WTC11 (cell line): ENCODE measurements at regions not wholly inside any gene's neighbourhood (a gene's known extent, or its start where the extent isn't known, plus 50 kb on each side); places are given as distances from the start of the nearest gene placed in this dataset.

Experiments used
- ATAC-seq: fragments of 200-7000 bp; cut with Tn5 transposase; 2 replicates; pipeline ENCODE4 v1.10.0; 2021; ENCODE audit warnings: mild to moderate bottlenecking, moderate library complexity
- CTCF ChIA-PET: fragments of 300-600 bp; sonication (Branson Sonifier 250); formaldehyde crosslinking; loops from one replicate; lab custom pipeline; 2021; ENCODE audit warnings: antibody characterized with exemption; lab: Charles Lee
- POLR2A ChIA-PET: fragments of 350-600 bp; sonication (Branson Sonifier 250); formaldehyde crosslinking; loops from one replicate; lab custom pipeline; 2021; ENCODE audit warnings: antibody characterized with exemption; lab: Charles Lee
- DNase-seq: peaks from one replicate; pipeline ENCODE4 v3.0.0; 2021; ENCODE audit warnings: low spot score
- H3K27ac Mint-ChIP-seq: 2 replicates; pipeline ENCODE4 v1.8.0; 2021; ENCODE audit warnings: mixed read lengths
- H3K27me3 Mint-ChIP-seq: 2 replicates; pipeline ENCODE4 v1.8.0; 2021; ENCODE audit warnings: low read depth, mild to moderate bottlenecking, moderate library complexity, mixed read lengths
- H3K36me3 Mint-ChIP-seq: 2 replicates; pipeline ENCODE4 v1.8.0; 2021; ENCODE audit warnings: mixed read lengths
- H3K4me1 Mint-ChIP-seq: 2 replicates; pipeline ENCODE4 v1.8.0; 2022; ENCODE audit warnings: mixed read lengths
- H3K4me3 Mint-ChIP-seq: 2 replicates; pipeline ENCODE4 v1.8.0; 2021; ENCODE audit warnings: mild to moderate bottlenecking, moderate library complexity, mixed read lengths
- H3K9me3 Mint-ChIP-seq: 2 replicates; pipeline ENCODE4 v1.8.0; 2021; ENCODE audit warnings: mixed read lengths
- ARID4B ChIP-seq: sonication (generic); formaldehyde crosslinking; IDR thresholded peaks from 2 replicates; pipeline ENCODE4 v1.8.0; 2023; ENCODE audit warnings: missing genetic modification reagents, mild to moderate bottlenecking, borderline replicate concordance
- ATF3 ChIP-seq: sonication (generic); formaldehyde crosslinking; conservative IDR thresholded peaks from 2 replicates; pipeline ENCODE4 v1.8.1; 2022; ENCODE audit warnings: mild to moderate bottlenecking, missing genetic modification reagents
- ATF6 ChIP-seq: sonication (generic); formaldehyde crosslinking; IDR thresholded peaks from 2 replicates; pipeline ENCODE4 v1.8.1; 2023; ENCODE audit warnings: mild to moderate bottlenecking, missing genetic modification reagents
- CDX4 ChIP-seq: fragments of 250-450 bp; sonication (Bioruptor Pico); IDR thresholded peaks from 2 replicates; pipeline ENCODE4 v1.9.0; 2021; ENCODE audit warnings: moderate library complexity, mild to moderate bottlenecking, inconsistent platforms, borderline replicate concordance
- E2F5 ChIP-seq: sonication (generic); formaldehyde crosslinking; IDR thresholded peaks from 2 replicates; pipeline ENCODE4 v1.8.1; 2022; ENCODE audit warnings: mild to moderate bottlenecking, moderate library complexity, missing genetic modification reagents
- EMX1 ChIP-seq: fragments of 250-450 bp; sonication (Bioruptor Pico); IDR thresholded peaks from 2 replicates; pipeline ENCODE4 v1.8.0; 2021; ENCODE audit warnings: mild to moderate bottlenecking
- FOXP1 ChIP-seq: sonication (generic); formaldehyde crosslinking; IDR thresholded peaks from 2 replicates; pipeline ENCODE4 v1.8.0; 2022; ENCODE audit warnings: missing genetic modification reagents, mild to moderate bottlenecking, moderate library complexity, borderline replicate concordance
- GTF2I ChIP-seq: fragments of 250-450 bp; sonication (Bioruptor Pico); conservative IDR thresholded peaks from 2 replicates; pipeline ENCODE4 v1.4.0; 2021; ENCODE audit warnings: mild to moderate bottlenecking
- HMGXB4 ChIP-seq: sonication (generic); formaldehyde crosslinking; IDR thresholded peaks from 2 replicates; pipeline ENCODE4 v1.8.1; 2023; ENCODE audit warnings: mild to moderate bottlenecking, moderate library complexity, missing genetic modification reagents
- KAT7 ChIP-seq: sonication (generic); formaldehyde crosslinking; IDR thresholded peaks from 2 replicates; pipeline ENCODE4 v1.8.1; 2023; ENCODE audit warnings: missing genetic modification reagents, mild to moderate bottlenecking, borderline replicate concordance
- NR1H2 ChIP-seq: sonication (generic); formaldehyde crosslinking; IDR thresholded peaks from 2 replicates; pipeline ENCODE4 v1.9.0; 2021; ENCODE audit warnings: mild to moderate bottlenecking, moderate library complexity, missing genetic modification reagents
- OVOL2 ChIP-seq: fragments of 250-450 bp; sonication (Bioruptor Pico); IDR thresholded peaks from 2 replicates; pipeline ENCODE4 v1.9.0; 2021; ENCODE audit warnings: mild to moderate bottlenecking, borderline replicate concordance
- ZNF396 ChIP-seq: fragments of 250-450 bp; sonication (Bioruptor Pico); IDR thresholded peaks from 2 replicates; pipeline ENCODE4 v1.8.0; 2021; ENCODE audit warnings: mild to moderate bottlenecking, moderate library complexity, borderline replicate concordance
- ZNF423 ChIP-seq: fragments of 250-450 bp; sonication (Bioruptor Pico); IDR thresholded peaks from 2 replicates; pipeline ENCODE4 v2.1.2; 2022; ENCODE audit warnings: mild to moderate bottlenecking, moderate library complexity
- ZSCAN18 ChIP-seq: fragments of 250-450 bp; sonication (Bioruptor Pico); IDR thresholded peaks from 2 replicates; pipeline ENCODE4 v2.1.2; 2022; ENCODE audit warnings: mild to moderate bottlenecking, moderate library complexity

GRCh38 chr1:45260244-45260643, 53.8 kb upstream of the ZSWIM5 start:
- Mint-ChIP-seq H3K4me3 (no peak overlapping the region), H3K36me3 (peaks cover 41% of the 10 kb centered on the region), H3K27me3 (peaks cover 16% of the 10 kb centered on the region), H3K9me3 (peaks cover 59% of the 10 kb centered on the region), H3K4me1 (no peaks in the 10 kb centered on the region), H3K27ac (no peak overlapping the region)
- ATAC-seq (no peak), DNase-seq (no peak)
- TF ChIP-seq ZNF423 (CRISPR knock-in tag) = no peak
- no peak for TF ChIP-seq GTF2I (CRISPR knock-in tag)
- no peak for TF ChIP-seq ARID4B (CRISPR knock-in tag)
- TF ChIP-seq ATF3 = no peak
- no peak for TF ChIP-seq ZSCAN18 (CRISPR knock-in tag)
- TF ChIP-seq FOXP1 (CRISPR knock-in tag) = no peak
- TF ChIP-seq CDX4 (CRISPR knock-in tag) = no peak
- TF ChIP-seq E2F5 (CRISPR knock-in tag) = no peak
- no peak for TF ChIP-seq ATF6
- TF ChIP-seq EMX1 (CRISPR knock-in tag) = no peak
- no peak for TF ChIP-seq ZNF396 (CRISPR knock-in tag)
- TF ChIP-seq NR1H2 = no peak
- no peak for TF ChIP-seq HMGXB4 (CRISPR knock-in tag)
- CTCF ChIA-PET = no interaction called here
- POLR2A ChIA-PET = no interaction called here

GRCh38 chr1:45263132-45263531, 56.7 kb upstream of the ZSWIM5 start:
- no peak overlapping the region for H3K27ac Mint-ChIP-seq
- no peaks in the 10 kb centered on the region for H3K4me1 Mint-ChIP-seq
- DNase-seq = no peak
- H3K27me3 Mint-ChIP-seq = peaks cover 9% of the 10 kb centered on the region
- peaks cover 52% of the 10 kb centered on the region for H3K9me3 Mint-ChIP-seq
- TF ChIP-seq ZNF396 (CRISPR knock-in tag) (no peak), KAT7 (CRISPR knock-in tag) (no peak), OVOL2 (CRISPR knock-in tag) (no peak)
- ChIA-PET CTCF (no interaction called here), POLR2A (no interaction called here)
- no peak for ATAC-seq
- H3K4me3 Mint-ChIP-seq = no peak overlapping the region
- peaks cover 27% of the 10 kb centered on the region for H3K36me3 Mint-ChIP-seq
